ENCODE measurements at regions not wholly inside any gene's neighbourhood (a gene's known extent, or its start where the extent isn't known, plus 50 kb on each side); places are given as distances from the start of the nearest gene placed in this dataset.

DNA sequence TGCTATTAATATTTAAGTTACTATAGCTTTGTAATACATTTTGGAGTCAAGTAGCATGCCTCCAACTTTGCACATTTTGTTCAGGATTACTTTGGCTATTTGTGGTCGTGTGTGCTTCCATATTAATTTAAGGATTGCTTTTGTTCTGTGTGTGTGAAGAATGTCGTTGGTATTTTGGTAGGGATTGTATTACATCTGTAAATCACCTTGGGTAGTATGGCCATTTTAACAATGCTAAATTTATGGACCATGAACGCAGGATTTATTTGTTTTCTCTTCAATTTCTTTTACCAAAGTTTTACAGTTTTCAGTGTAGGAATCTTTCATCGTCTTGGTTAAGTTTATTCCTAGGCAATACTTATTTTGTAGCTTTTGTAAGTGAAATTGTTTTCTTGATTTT lies 758.0 kb downstream of the FRK start:
- H2AFZ ChIP-seq (ENCODE audit: low read depth, low read length): no peak overlapping the region
- H3K27ac ChIP-seq (ENCODE audit: insufficient read depth, low read depth, low read length): no peak overlapping the region
- H3K27me3 ChIP-seq (ENCODE audit: control insufficient read depth in 2 of 2, insufficient read depth in 2 of 2, low read length in 2 of 2): no peaks in the 10 kb centered on the region
- H3K9ac ChIP-seq (replicated peaks; ENCODE audit: extremely low read depth, insufficient read depth, low read length): no peak overlapping the region
- no peaks in the 10 kb centered on the region for H3K4me1 ChIP-seq (ENCODE audit: control insufficient read depth, extremely low read depth, insufficient read depth, low read length)
- ChIA-PET CTCF (no interaction called here), POLR2A (no interaction called here)
- no peak overlapping the region for H3K4me3 ChIP-seq (replicated peaks in 1 of 3; ENCODE audit: insufficient read depth in 1 of 3, low read depth in 1 of 3, low read length in 3 of 3)
- no TSS peak for BruUV-seq (replicated peaks)
- no peak for TF ChIP-seq EZH2 (IDR thresholded peaks at IDR 0.05; ENCODE audit: borderline replicate concordance, low read depth, low read length, severe bottlenecking)
- TF ChIP-seq, protein P1, sequence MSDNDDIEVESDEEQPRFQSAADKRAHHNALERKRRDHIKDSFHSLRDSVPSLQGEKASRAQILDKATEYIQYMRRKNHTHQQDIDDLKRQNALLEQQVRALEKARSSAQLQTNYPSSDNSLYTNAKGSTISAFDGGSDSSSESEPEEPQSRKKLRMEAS (IDR thresholded peaks at IDR 0.05; ENCODE audit: insufficient read depth, insufficient read length): no peak
- no peak for TF ChIP-seq GATA2 (IDR thresholded peaks at IDR 0.05; ENCODE audit: insufficient read depth, insufficient read length, low read depth, low read length)
- no peak for TF ChIP-seq POLR2A (IDR thresholded peaks at IDR 0.05; ENCODE audit: low read depth, low read length)
- TF ChIP-seq, protein P2, sequence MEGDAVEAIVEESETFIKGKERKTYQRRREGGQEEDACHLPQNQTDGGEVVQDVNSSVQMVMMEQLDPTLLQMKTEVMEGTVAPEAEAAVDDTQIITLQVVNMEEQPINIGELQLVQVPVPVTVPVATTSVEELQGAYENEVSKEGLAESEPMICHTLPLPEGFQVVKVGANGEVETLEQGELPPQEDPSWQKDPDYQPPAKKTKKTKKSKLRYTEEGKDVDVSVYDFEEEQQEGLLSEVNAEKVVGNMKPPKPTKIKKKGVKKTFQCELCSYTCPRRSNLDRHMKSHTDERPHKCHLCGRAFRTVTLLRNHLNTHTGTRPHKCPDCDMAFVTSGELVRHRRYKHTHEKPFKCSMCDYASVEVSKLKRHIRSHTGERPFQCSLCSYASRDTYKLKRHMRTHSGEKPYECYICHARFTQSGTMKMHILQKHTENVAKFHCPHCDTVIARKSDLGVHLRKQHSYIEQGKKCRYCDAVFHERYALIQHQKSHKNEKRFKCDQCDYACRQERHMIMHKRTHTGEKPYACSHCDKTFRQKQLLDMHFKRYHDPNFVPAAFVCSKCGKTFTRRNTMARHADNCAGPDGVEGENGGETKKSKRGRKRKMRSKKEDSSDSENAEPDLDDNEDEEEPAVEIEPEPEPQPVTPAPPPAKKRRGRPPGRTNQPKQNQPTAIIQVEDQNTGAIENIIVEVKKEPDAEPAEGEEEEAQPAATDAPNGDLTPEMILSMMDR (IDR thresholded peaks at IDR 0.05; ENCODE audit: extremely low read depth in 1 of 2, insufficient read depth in 1 of 2, low read depth in 1 of 2, low read length in 2 of 2): no peak
- no peak for TF ChIP-seq JUN (IDR thresholded peaks at IDR 0.05; ENCODE audit: borderline replicate concordance, insufficient read depth, insufficient read length, low read depth)
- no peaks in the 10 kb centered on the region for H4K20me1 ChIP-seq (replicated peaks; ENCODE audit: control insufficient read depth, extremely low read depth, insufficient read depth, low read length)
- H3K36me3 ChIP-seq (ENCODE audit: control insufficient read depth in 2 of 2, extremely low read depth in 1 of 2, insufficient read depth in 2 of 2, low read length in 2 of 2): no peaks in the 10 kb centered on the region
- FAIRE-seq (no peak), DNase-seq (ENCODE audit: low read depth, low spot score) (no peak)
- dilution Hi-C loops (cut with MboI; ENCODE audit: extremely low pct_ligation_motif_present, low sequenced_read_pairs): no loop called here
- no peaks in the 10 kb centered on the region for H3K79me2 ChIP-seq (ENCODE audit: control insufficient read depth, insufficient read depth, low read length)
- no peak overlapping the region for H3K4me2 ChIP-seq (ENCODE audit: insufficient read depth, low read length)
- H3K9me1 ChIP-seq (replicated peaks; ENCODE audit: control insufficient read depth, extremely low read depth, insufficient read depth, low read length): no peaks in the 10 kb centered on the region
- intact Hi-C loops (cut with micrococcal nuclease): no loop called here
- H3K9me3 ChIP-seq (replicated peaks; ENCODE audit: control insufficient read depth, insufficient read depth, low read length): no peaks in the 10 kb centered on the region

DNA sequence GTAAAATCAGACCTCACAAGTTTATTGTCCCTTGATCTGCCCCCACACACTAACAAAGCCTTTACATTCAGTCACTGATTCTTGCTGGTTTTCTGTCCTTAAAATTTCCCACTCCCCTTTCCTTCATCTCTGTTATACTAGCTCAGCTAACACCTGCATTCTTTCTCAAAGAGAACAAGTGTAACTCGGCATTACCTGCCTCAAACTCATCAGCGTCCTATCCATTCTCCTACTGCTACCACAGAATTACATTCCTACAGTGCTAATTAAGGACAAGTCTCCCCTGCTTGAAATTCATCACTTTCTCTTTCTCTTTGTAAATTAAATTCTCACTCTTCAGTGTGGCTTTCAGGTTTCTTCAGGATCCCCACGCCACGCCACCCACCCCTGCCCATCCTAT lies 773.2 kb downstream of the FRK start:
- no peak overlapping the region for H2AFZ ChIP-seq (ENCODE audit: low read depth, low read length)
- dilution Hi-C loops (cut with MboI; ENCODE audit: extremely low pct_ligation_motif_present, low sequenced_read_pairs): no loop called here
- H3K4me2 ChIP-seq (ENCODE audit: insufficient read depth, low read length): no peak overlapping the region
- no peaks in the 10 kb centered on the region for H3K79me2 ChIP-seq (ENCODE audit: control insufficient read depth, insufficient read depth, low read length)
- no peaks in the 10 kb centered on the region for H3K36me3 ChIP-seq (ENCODE audit: control insufficient read depth in 2 of 2, extremely low read depth in 1 of 2, insufficient read depth in 2 of 2, low read length in 2 of 2)
- no TSS peak for BruUV-seq (replicated peaks)
- POLR2A ChIA-PET: no interaction called here
- no peaks in the 10 kb centered on the region for H3K27me3 ChIP-seq (ENCODE audit: control insufficient read depth in 2 of 2, insufficient read depth in 2 of 2, low read length in 2 of 2)
- TF ChIP-seq JUN (IDR thresholded peaks at IDR 0.05; ENCODE audit: borderline replicate concordance, insufficient read depth, insufficient read length, low read depth): no peak
- no peak for TF ChIP-seq FOS (IDR thresholded peaks at IDR 0.05; ENCODE audit: borderline replicate concordance, insufficient read depth, low read length)
- TF ChIP-seq POLR2A (IDR thresholded peaks at IDR 0.05; ENCODE audit: low read depth, low read length): no peak
- TF ChIP-seq, protein P2 (IDR thresholded peaks at IDR 0.05; ENCODE audit: extremely low read depth in 1 of 2, insufficient read depth in 1 of 2, low read depth in 1 of 2, low read length in 2 of 2): no peak
- no peak for TF ChIP-seq MYC (IDR thresholded peaks at IDR 0.05; ENCODE audit: low read depth, low read length)
- TF ChIP-seq, protein P1 (IDR thresholded peaks at IDR 0.05; ENCODE audit: insufficient read depth, insufficient read length): no peak
- TF ChIP-seq GATA2 (IDR thresholded peaks at IDR 0.05; ENCODE audit: insufficient read depth, insufficient read length, low read depth, low read length): no peak
- no peak for TF ChIP-seq POLR2AphosphoS5 (IDR thresholded peaks at IDR 0.05; ENCODE audit: insufficient read depth, low read depth, low read length)
- no peak for TF ChIP-seq EZH2 (IDR thresholded peaks at IDR 0.05; ENCODE audit: borderline replicate concordance, low read depth, low read length, severe bottlenecking)
- H4K20me1 ChIP-seq (replicated peaks; ENCODE audit: control insufficient read depth, extremely low read depth, insufficient read depth, low read length): no peaks in the 10 kb centered on the region
- H3K4me1 ChIP-seq (ENCODE audit: control insufficient read depth, extremely low read depth, insufficient read depth, low read length): no peaks in the 10 kb centered on the region
- no peak overlapping the region for H3K9ac ChIP-seq (replicated peaks; ENCODE audit: extremely low read depth, insufficient read depth, low read length)
- no peak for FAIRE-seq
- no peak overlapping the region for H3K4me3 ChIP-seq (replicated peaks in 1 of 3; ENCODE audit: insufficient read depth in 1 of 3, low read depth in 1 of 3, low read length in 3 of 3)
- intact Hi-C loops (cut with micrococcal nuclease): no loop called here
- no peak for DNase-seq (ENCODE audit: low read depth, low spot score)
- no peak overlapping the region for H3K27ac ChIP-seq (ENCODE audit: insufficient read depth, low read depth, low read length)
- no peaks in the 10 kb centered on the region for H3K9me1 ChIP-seq (replicated peaks; ENCODE audit: control insufficient read depth, extremely low read depth, insufficient read depth, low read length)
- peaks cover 10% of the 10 kb centered on the region for H3K9me3 ChIP-seq (replicated peaks; ENCODE audit: control insufficient read depth, insufficient read depth, low read length)
- CTCF ChIA-PET: no interaction called here
